ENCODE measurements at regions not wholly inside any gene's neighbourhood (a gene's known extent, or its start where the extent isn't known, plus 50 kb on each side); places are given as distances from the start of the nearest gene placed in this dataset.

DNA sequence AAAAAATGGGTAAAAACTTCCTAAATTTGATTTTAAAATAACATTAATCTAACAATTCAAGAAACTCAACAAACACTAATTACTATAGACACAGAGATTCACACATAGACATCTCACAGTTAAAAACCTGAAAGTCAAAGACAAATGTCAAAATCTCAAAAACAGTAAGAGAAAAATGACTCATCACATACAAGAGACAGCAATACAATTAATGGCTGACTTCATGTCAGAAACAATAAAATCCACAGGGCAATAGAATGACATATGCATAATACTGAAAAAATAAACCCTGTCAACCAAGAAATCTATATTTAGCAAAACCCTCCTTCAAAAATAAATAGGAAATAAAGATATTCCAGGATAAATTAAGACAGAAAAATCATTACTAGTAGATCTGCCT is 200.4 kb downstream of the CEMIP2 start:
- no peak for TF ChIP-seq CTCF (IDR thresholded peaks at IDR 0.05; ENCODE audit: insufficient read depth, low read depth, low read length)
- DNase-seq (ENCODE audit: low read depth), result no peak
- no peak overlapping the region for H3K4me3 ChIP-seq (ENCODE audit: low read depth, low read length)

GRCh38 chr9:71562140-71562539 is 206.2 kb downstream of the CEMIP2 start:
- H3K4me3 ChIP-seq (ENCODE audit: low read depth, low read length), result no peak overlapping the region
- DNase-seq (ENCODE audit: low read depth), result no peak
- no peak for TF ChIP-seq CTCF (IDR thresholded peaks at IDR 0.05; ENCODE audit: insufficient read depth, low read depth, low read length)

DNA sequence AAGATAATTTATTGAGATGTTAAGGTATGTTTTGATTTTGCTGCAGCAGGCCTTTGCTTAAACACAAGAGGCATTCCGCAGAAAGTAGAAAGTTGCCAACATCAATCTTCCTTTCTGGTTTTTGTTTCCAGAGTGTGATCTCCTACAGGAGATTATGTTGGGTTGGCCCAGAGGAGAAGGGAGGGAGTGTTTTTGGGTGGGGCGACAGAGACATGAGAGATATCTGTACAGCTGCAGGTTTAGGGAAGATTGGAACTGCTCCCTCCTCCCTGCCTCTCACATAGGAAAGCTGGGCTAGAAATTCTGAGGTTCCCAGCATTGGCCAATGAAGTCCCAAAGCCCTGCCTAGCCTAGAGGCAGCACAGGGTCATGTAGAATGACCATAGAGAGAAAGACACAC is 211.0 kb downstream of the CEMIP2 start:
- H3K4me3 ChIP-seq (ENCODE audit: low read depth, low read length), result no peak overlapping the region
- no peak for DNase-seq (ENCODE audit: low read depth)
- TF ChIP-seq CTCF (IDR thresholded peaks at IDR 0.05; ENCODE audit: insufficient read depth, low read depth, low read length), result no peak

GRCh38 chr9:71552480-71552879 is 215.8 kb downstream of the CEMIP2 start:
- DNase-seq (ENCODE audit: low read depth), result no peak
- TF ChIP-seq CTCF (IDR thresholded peaks at IDR 0.05; ENCODE audit: insufficient read depth, low read depth, low read length), result no peak
- H3K4me3 ChIP-seq (ENCODE audit: low read depth, low read length), result no peak overlapping the region

DNA sequence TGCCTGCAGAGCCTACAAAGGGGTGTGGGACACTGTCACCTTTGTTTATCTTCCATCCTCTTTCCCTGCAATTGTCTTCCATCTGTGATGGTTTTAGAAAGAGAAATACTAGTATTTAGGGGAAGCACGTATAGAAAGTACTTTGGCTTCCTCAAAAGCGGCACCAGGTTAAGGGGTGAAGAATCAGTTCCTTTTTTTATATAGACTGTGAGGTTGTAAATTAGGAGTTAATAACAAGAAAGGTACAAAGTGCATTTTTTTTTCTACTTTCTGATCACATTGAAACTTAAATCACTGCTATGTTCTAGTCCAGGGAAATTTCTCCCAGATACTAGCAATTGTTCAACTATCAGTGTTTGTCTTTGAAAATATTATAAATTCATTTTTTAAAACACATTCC is 219.3 kb downstream of the CEMIP2 start:
- no peak for DNase-seq (ENCODE audit: low read depth)
- no peak overlapping the region for H3K4me3 ChIP-seq (ENCODE audit: low read depth, low read length)
- no peak for TF ChIP-seq CTCF (IDR thresholded peaks at IDR 0.05; ENCODE audit: insufficient read depth, low read depth, low read length)

DNA sequence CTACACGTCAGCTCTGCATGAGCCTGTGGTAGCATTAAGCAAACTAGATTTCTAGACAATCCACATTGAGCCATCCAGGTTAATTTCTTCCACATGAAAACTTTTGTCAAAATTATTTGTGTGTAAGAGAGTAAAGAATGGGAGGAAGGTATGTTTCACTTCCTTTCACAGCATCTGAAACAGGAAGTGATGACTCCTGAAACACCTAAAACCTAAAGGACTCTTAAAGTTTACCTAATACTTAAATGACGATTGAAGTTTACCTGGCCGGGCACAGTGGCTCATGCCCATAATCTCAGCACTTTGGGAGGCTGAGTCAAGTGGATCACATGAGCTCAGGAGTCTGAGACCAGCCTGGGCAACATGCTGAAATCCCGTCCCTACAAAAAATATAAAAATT is 223.8 kb downstream of the CEMIP2 start:
- H3K4me3 ChIP-seq (ENCODE audit: low read depth, low read length), result no peak overlapping the region
- no peak for DNase-seq (ENCODE audit: low read depth)
- TF ChIP-seq CTCF (IDR thresholded peaks at IDR 0.05; ENCODE audit: insufficient read depth, low read depth, low read length), result no peak

- no peak overlapping the region for H3K4me3 ChIP-seq (ENCODE audit: low read depth, low read length)
- no peak for TF ChIP-seq CTCF (IDR thresholded peaks at IDR 0.05; ENCODE audit: insufficient read depth, low read depth, low read length)
- DNase-seq (ENCODE audit: low read depth), result no peak
These were observed 226.9 kb downstream of the CEMIP2 start for GRCh38 chr9:71541436-71541835.
